ENCODE measurements at regions not wholly inside any gene's neighbourhood (a gene's known extent, or its start where the extent isn't known, plus 50 kb on each side); places are given as distances from the start of the nearest gene placed in this dataset.

- dilution Hi-C loops (cut with MboI; ENCODE audit: extremely low pct_ligation_motif_present, low sequenced_read_pairs) (no loop called here), intact Hi-C loops (cut with micrococcal nuclease) (no loop called here)
- no peak for FAIRE-seq
- Histone ChIP-seq H3K4me1 (ENCODE audit: control insufficient read depth, extremely low read depth, insufficient read depth, low read length) (no peaks in the 10 kb centered on the region), H3K9me3 (replicated peaks; ENCODE audit: control insufficient read depth, insufficient read depth, low read length) (no peaks in the 10 kb centered on the region), H3K27me3 (ENCODE audit: control insufficient read depth in 2 of 2, insufficient read depth in 2 of 2, low read length in 2 of 2) (no peaks in the 10 kb centered on the region), H3K9ac (replicated peaks; ENCODE audit: extremely low read depth, insufficient read depth, low read length) (no peak overlapping the region), H3K79me2 (ENCODE audit: control insufficient read depth, insufficient read depth, low read length) (no peaks in the 10 kb centered on the region), H4K20me1 (replicated peaks; ENCODE audit: control insufficient read depth, extremely low read depth, insufficient read depth, low read length) (no peaks in the 10 kb centered on the region), H3K9me1 (replicated peaks; ENCODE audit: control insufficient read depth, extremely low read depth, insufficient read depth, low read length) (no peaks in the 10 kb centered on the region), H3K4me3 (replicated peaks in 1 of 3; ENCODE audit: insufficient read depth in 1 of 3, low read depth in 1 of 3, low read length in 3 of 3) (no peak overlapping the region), H3K27ac (ENCODE audit: insufficient read depth, low read depth, low read length) (no peak overlapping the region), H3K36me3 (ENCODE audit: control insufficient read depth in 2 of 2, extremely low read depth in 1 of 2, insufficient read depth in 2 of 2, low read length in 2 of 2) (no peaks in the 10 kb centered on the region), H2AFZ (ENCODE audit: low read depth, low read length) (no peak overlapping the region), H3K4me2 (ENCODE audit: insufficient read depth, low read length) (no peak overlapping the region)
- TF ChIP-seq POLR2AphosphoS5 (IDR thresholded peaks at IDR 0.05; ENCODE audit: insufficient read depth, low read depth, low read length) = no peak
- no peak for TF ChIP-seq CTCF (IDR thresholded peaks at IDR 0.05; ENCODE audit: extremely low read depth in 1 of 2, insufficient read depth in 1 of 2, low read depth in 1 of 2, low read length in 2 of 2)
- TF ChIP-seq EZH2 (IDR thresholded peaks at IDR 0.05; ENCODE audit: borderline replicate concordance, low read depth, low read length, severe bottlenecking) = no peak
- TF ChIP-seq JUN (IDR thresholded peaks at IDR 0.05; ENCODE audit: borderline replicate concordance, insufficient read depth, insufficient read length, low read depth) = no peak
- no peak for TF ChIP-seq MAX (IDR thresholded peaks at IDR 0.05; ENCODE audit: insufficient read depth, insufficient read length)
- TF ChIP-seq FOS (IDR thresholded peaks at IDR 0.05; ENCODE audit: borderline replicate concordance, insufficient read depth, low read length) = no peak
- no peak for TF ChIP-seq POLR2A (IDR thresholded peaks at IDR 0.05; ENCODE audit: low read depth, low read length)
- TF ChIP-seq MYC (IDR thresholded peaks at IDR 0.05; ENCODE audit: low read depth, low read length) = no peak
- TF ChIP-seq GATA2 (IDR thresholded peaks at IDR 0.05; ENCODE audit: insufficient read depth, insufficient read length, low read depth, low read length) = no peak
- POLR2A ChIA-PET = no interaction called here
- no peak for DNase-seq (ENCODE audit: low read depth, low spot score)
- BruUV-seq (replicated peaks) = no TSS peak
- CTCF ChIA-PET = no interaction called here
Observed at GRCh38 chr2:57677296-57677695, 369.3 kb upstream of the VRK2 start.

Measured in endothelial cell of umbilical vein (primary cell).